Stimulated activated memory B cell treated with anti-CD40 and anti-IgM and Interleukin-4, amounts not matched to agents 10 μg/mL and 1 μg/mL and 100 μg/mL, for 72 hours (primary cell): ENCODE measurements at regions not wholly inside any gene's neighbourhood (a gene's known extent, or its start where the extent isn't known, plus 50 kb on each side); places are given as distances from the start of the nearest gene placed in this dataset.

ENCODE experiments used
- ATAC-seq: fragments of 150-1000 bp; cut with Tn5 transposase; 2 replicates; pipeline ENCODE4 v1.10.0; 2021
- H3K27ac Mint-ChIP-seq: one replicate; pipeline ENCODE4 v1.8.0; 2022; ENCODE audit warnings: mild to moderate bottlenecking, mixed read lengths
- H3K27me3 Mint-ChIP-seq: one replicate; pipeline ENCODE4 v1.8.0; 2022; ENCODE audit warnings: mixed read lengths
- H3K36me3 Mint-ChIP-seq: one replicate; pipeline ENCODE4 v1.8.0; 2022; ENCODE audit warnings: mixed read lengths
- H3K4me1 Mint-ChIP-seq: one replicate; pipeline ENCODE4 v1.8.0; 2022; ENCODE audit warnings: mixed read lengths
- H3K4me3 Mint-ChIP-seq: one replicate; pipeline ENCODE4 v1.8.0; 2022; ENCODE audit warnings: mild to moderate bottlenecking, moderate library complexity, mixed read lengths
- H3K9me3 Mint-ChIP-seq: one replicate; pipeline ENCODE4 v1.8.0; 2022; ENCODE audit warnings: mixed read lengths

- Mint-ChIP-seq H3K9me3 (peaks cover 8% of the 10 kb centered on the region), H3K27me3 (no peaks in the 10 kb centered on the region), H3K4me1 (no peaks in the 10 kb centered on the region), H3K27ac (no peak overlapping the region), H3K36me3 (no peaks in the 10 kb centered on the region), H3K4me3 (no peak overlapping the region)
- no peak for ATAC-seq
These were observed 295.4 kb upstream of the NR2F2 start for GRCh38 chr15:96035091-96035490.

- H3K27me3 Mint-ChIP-seq: no peaks in the 10 kb centered on the region
- ATAC-seq: no peak
- no peak overlapping the region for H3K27ac Mint-ChIP-seq
- no peak overlapping the region for H3K4me3 Mint-ChIP-seq
- no peaks in the 10 kb centered on the region for H3K36me3 Mint-ChIP-seq
- peaks cover 7% of the 10 kb centered on the region for H3K9me3 Mint-ChIP-seq
- no peaks in the 10 kb centered on the region for H3K4me1 Mint-ChIP-seq
These were observed 294.9 kb upstream of the NR2F2 start for GRCh38 chr15:96035635-96036034.

GRCh38 chr15:96037584-96037983 is 292.9 kb upstream of the NR2F2 start:
- Mint-ChIP-seq H3K27me3 (no peaks in the 10 kb centered on the region), H3K27ac (no peak overlapping the region), H3K9me3 (peaks cover 4% of the 10 kb centered on the region), H3K4me1 (peaks cover 3% of the 10 kb centered on the region), H3K36me3 (no peaks in the 10 kb centered on the region), H3K4me3 (no peak overlapping the region)
- no peak for ATAC-seq

- no peaks in the 10 kb centered on the region for H3K36me3 Mint-ChIP-seq
- H3K4me1 Mint-ChIP-seq: peaks cover 9% of the 10 kb centered on the region
- H3K27me3 Mint-ChIP-seq: no peaks in the 10 kb centered on the region
- ATAC-seq: no peak
- H3K4me3 Mint-ChIP-seq: no peak overlapping the region
- H3K27ac Mint-ChIP-seq: no peak overlapping the region
- H3K9me3 Mint-ChIP-seq: peaks cover 4% of the 10 kb centered on the region
These were observed 292.4 kb upstream of the NR2F2 start for GRCh38 chr15:96038131-96038530.

- H3K27me3 Mint-ChIP-seq: no peaks in the 10 kb centered on the region
- ATAC-seq: no peak
These were observed 291.9 kb upstream of the NR2F2 start for GRCh38 chr15:96038650-96039049.

DNA sequence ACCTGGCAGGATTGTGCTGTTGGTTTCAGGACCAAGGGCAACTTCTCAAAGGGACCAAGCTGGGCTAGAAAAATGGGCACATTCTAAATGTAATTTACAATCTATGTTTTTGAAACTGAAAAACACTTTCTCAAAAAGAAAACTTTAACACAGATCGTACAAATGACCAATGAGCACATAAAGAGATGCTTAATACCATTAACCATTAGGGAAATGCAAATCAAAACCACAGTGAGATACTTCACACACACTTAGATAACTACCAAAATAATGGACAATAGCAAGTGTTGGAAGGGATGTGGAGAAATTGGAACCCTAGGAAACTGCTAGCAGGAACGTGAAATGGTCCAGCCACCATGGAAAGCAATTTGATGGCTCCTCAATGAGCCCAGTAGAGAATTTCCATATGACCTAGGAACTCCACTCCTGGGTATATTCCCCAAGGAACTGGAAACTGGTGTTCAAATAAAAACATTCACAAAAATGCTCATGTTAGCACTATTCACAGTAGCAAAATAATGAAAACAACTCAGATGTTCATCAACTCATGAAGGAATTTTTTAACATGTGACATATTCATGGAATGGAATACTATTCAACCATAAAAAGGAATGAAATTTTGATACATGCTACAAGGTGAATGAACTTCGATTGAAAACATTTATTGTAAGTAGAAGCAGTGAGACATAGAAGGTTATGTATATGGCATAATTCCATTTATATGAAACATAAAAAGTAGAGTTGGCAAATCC is 288.3 kb upstream of the NR2F2 start:
- Mint-ChIP-seq H3K9me3 (no peaks in the 10 kb centered on the region), H3K27ac (peak overlapping the region; percentile 34), H3K4me1 (peaks cover 22% of the 10 kb centered on the region), H3K4me3 (no peak overlapping the region), H3K27me3 (no peaks in the 10 kb centered on the region), H3K36me3 (no peaks in the 10 kb centered on the region)
- no peak for ATAC-seq

More at GRCh38 chr15:96038650-96039049, 291.9 kb upstream of the NR2F2 start:
- peaks cover 4% of the 10 kb centered on the region for H3K9me3 Mint-ChIP-seq
- H3K4me3 Mint-ChIP-seq: no peak overlapping the region
- H3K27ac Mint-ChIP-seq: no peak overlapping the region
- H3K36me3 Mint-ChIP-seq: no peaks in the 10 kb centered on the region
- peaks cover 14% of the 10 kb centered on the region for H3K4me1 Mint-ChIP-seq

GRCh38 chr15:96042734-96043224 is 287.7 kb upstream of the NR2F2 start:
- H3K27ac Mint-ChIP-seq: peak overlapping the region; percentile 34

DNA sequence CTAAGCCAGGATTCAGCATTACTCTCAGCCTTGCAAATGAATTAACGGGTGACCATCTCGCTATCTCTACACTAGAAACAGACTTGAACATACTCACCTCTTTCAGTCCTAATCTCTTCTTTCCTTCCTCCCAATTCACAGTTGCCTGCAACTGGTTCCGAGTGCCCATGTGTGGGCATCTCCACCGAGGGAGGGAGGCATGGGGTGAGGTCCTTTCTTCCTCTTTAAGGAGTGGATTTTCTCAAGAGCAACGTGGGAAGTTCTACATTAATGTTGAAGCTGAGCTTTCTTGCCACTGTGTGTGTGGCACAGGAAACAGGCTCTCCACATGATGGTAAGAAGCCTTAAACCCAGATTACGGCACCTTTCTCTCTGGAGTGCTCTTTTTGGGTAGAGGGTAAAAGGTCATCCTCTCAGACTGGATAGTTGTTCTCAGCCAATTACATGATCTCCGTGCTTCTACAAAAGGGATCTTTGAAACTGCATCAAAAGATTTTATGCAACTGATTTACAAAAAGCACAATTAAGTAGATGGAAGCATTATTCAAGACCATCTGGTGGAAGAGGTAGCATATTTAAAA is 286.8 kb upstream of the NR2F2 start:
- ATAC-seq: no peak
- Mint-ChIP-seq H3K27me3 (no peaks in the 10 kb centered on the region), H3K36me3 (no peaks in the 10 kb centered on the region), H3K4me3 (no peak overlapping the region), H3K9me3 (no peaks in the 10 kb centered on the region), H3K4me1 (peaks cover 22% of the 10 kb centered on the region), H3K27ac (no peak overlapping the region)

More at GRCh38 chr15:96042734-96043224, 287.7 kb upstream of the NR2F2 start:
- Mint-ChIP-seq H3K9me3 (no peaks in the 10 kb centered on the region), H3K27me3 (no peaks in the 10 kb centered on the region), H3K36me3 (no peaks in the 10 kb centered on the region), H3K4me3 (no peak overlapping the region), H3K4me1 (peaks cover 22% of the 10 kb centered on the region)
- peak; percentile 76 for ATAC-seq

- Mint-ChIP-seq H3K4me1 (peaks cover 22% of the 10 kb centered on the region), H3K36me3 (no peaks in the 10 kb centered on the region), H3K27me3 (no peaks in the 10 kb centered on the region), H3K9me3 (no peaks in the 10 kb centered on the region), H3K27ac (no peak overlapping the region), H3K4me3 (no peak overlapping the region)
- ATAC-seq: no peak
These were observed 283.8 kb upstream of the NR2F2 start for GRCh38 chr15:96046620-96047240.

DNA sequence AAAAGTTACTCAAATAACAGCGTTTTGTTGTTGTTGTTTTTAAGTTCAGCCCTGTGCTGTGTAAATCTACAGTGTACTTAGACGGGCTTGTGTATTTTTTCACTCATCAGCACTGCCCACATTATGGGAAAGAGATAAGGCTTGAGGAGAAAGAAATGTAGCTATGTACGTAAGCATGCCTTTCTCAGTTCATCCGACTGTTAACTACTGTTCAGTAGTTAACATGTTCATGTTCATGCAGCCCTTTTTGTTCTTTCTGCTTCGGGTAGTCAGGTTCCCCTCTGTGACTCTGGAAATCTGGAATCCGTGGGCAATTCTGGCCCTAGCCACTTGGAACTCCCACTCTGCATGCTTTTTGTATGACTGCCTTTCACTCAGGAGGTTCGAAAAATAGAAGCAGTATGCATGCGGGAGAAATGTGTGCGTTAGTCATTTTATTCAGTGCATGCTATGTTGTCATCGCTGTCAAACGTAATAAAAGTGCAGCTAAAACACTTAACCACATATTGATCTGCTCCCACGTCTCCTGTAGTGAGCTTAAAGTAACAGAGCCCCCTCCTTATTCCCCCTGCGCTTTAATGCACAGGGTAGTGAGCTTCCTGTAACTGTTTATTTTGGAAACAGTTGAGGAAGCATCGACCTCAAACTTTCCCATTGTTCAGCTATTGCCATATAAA is 283.1 kb upstream of the NR2F2 start:
- Mint-ChIP-seq H3K9me3 (no peaks in the 10 kb centered on the region), H3K27ac (no peak overlapping the region), H3K36me3 (no peaks in the 10 kb centered on the region), H3K4me3 (no peak overlapping the region), H3K27me3 (no peaks in the 10 kb centered on the region), H3K4me1 (peaks cover 20% of the 10 kb centered on the region)
- ATAC-seq: no peak

GRCh38 chr15:96049323-96049722 is 281.2 kb upstream of the NR2F2 start:
- no peaks in the 10 kb centered on the region for H3K9me3 Mint-ChIP-seq
- H3K36me3 Mint-ChIP-seq: no peaks in the 10 kb centered on the region
- no peaks in the 10 kb centered on the region for H3K27me3 Mint-ChIP-seq
- no peak overlapping the region for H3K27ac Mint-ChIP-seq
- H3K4me1 Mint-ChIP-seq: peaks cover 5% of the 10 kb centered on the region
- no peak overlapping the region for H3K4me3 Mint-ChIP-seq
- ATAC-seq: no peak

DNA sequence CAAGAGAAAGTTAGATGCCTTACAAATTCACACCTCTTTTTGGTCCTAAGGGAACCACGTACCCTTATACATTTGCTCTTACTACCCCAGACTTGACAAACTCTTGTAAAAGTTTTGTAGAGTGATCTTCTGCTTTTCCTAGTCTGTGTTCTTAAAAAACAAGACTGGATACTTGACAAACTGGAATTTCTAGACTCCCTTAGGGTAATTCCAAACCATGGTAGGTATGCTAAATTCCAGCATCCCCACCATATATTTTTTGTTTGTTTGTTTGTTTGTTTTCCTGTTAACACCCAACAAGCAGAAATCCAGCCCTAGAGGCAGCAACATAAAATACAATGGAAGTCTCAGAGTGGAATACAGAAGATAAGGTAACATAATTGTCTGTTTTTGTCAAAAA is 280.7 kb upstream of the NR2F2 start:
- Mint-ChIP-seq H3K4me3 (no peak overlapping the region), H3K4me1 (peaks cover 5% of the 10 kb centered on the region), H3K27ac (no peak overlapping the region), H3K9me3 (no peaks in the 10 kb centered on the region), H3K36me3 (no peaks in the 10 kb centered on the region), H3K27me3 (no peaks in the 10 kb centered on the region)
- ATAC-seq: no peak

GRCh38 chr15:96051598-96051997 is 278.9 kb upstream of the NR2F2 start:
- H3K36me3 Mint-ChIP-seq: no peaks in the 10 kb centered on the region
- no peak overlapping the region for H3K27ac Mint-ChIP-seq
- H3K4me1 Mint-ChIP-seq: no peaks in the 10 kb centered on the region
- no peaks in the 10 kb centered on the region for H3K9me3 Mint-ChIP-seq
- no peak for ATAC-seq
- no peak overlapping the region for H3K4me3 Mint-ChIP-seq
- H3K27me3 Mint-ChIP-seq: no peaks in the 10 kb centered on the region

DNA sequence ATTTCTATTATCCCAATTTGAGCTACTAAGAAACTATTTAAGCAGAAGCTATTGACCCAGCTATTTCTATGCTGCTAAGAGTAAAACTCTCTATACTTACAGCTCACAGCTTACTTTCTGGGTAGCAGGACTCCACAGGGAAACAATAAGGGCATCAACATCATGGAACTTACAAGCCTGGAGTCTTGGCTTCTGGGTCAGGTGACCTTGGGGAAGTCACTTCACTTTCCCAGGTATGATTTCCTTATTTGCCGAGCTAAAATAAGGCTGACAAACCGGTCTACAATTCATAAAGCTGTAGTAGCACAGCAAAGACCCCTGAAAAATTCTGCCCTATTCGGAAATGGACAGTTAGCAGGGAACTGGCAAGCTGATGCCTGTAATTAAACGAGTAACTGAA is 278.3 kb upstream of the NR2F2 start:
- ATAC-seq: no peak
- no peak overlapping the region for H3K4me3 Mint-ChIP-seq
- H3K4me1 Mint-ChIP-seq: no peaks in the 10 kb centered on the region
- H3K9me3 Mint-ChIP-seq: no peaks in the 10 kb centered on the region
- H3K27ac Mint-ChIP-seq: no peak overlapping the region
- H3K27me3 Mint-ChIP-seq: no peaks in the 10 kb centered on the region
- no peaks in the 10 kb centered on the region for H3K36me3 Mint-ChIP-seq

GRCh38 chr15:96052572-96053030 is 277.9 kb upstream of the NR2F2 start:
- peak; percentile 20 for ATAC-seq
- no peaks in the 10 kb centered on the region for H3K27me3 Mint-ChIP-seq
- no peaks in the 10 kb centered on the region for H3K9me3 Mint-ChIP-seq
- H3K4me1 Mint-ChIP-seq: no peaks in the 10 kb centered on the region
- no peaks in the 10 kb centered on the region for H3K36me3 Mint-ChIP-seq
- no peak overlapping the region for H3K4me3 Mint-ChIP-seq
- no peak overlapping the region for H3K27ac Mint-ChIP-seq
